K562 (cell line): ENCODE measurements at regions not wholly inside any gene's neighbourhood (a gene's known extent, or its start where the extent isn't known, plus 50 kb on each side); places are given as distances from the start of the nearest gene placed in this dataset.

Source experiments
- ATAC-seq: fragments of 200-7000 bp; cut with Tn5 transposase; 3 replicates; pipeline ENCODE4 v1.9.1; 2020; ENCODE audit warnings: moderate library complexity
- BruUV-seq: library from RNA; stranded (reverse); fragments of 400-500 nt; replicated peaks from 2 replicates; lab custom pipeline; 2021; lab: Mats Ljungman, UMichigan
- CTCF ChIA-PET: fragments of 300-600 bp; formaldehyde crosslinking; extraction: SDS; loops from one replicate; lab custom pipeline; 2021; ENCODE audit warnings: low intra/inter-chr PET ratio; lab: Yijun Ruan, JAX
- POLR2A ChIA-PET: fragments of 300-600, 350-650 bp; sonication (Branson Sonifier 250); formaldehyde crosslinking; extraction: SDS; loops from one replicate; lab custom pipeline; 2021; ENCODE audit warnings: antibody characterized with exemption, inconsistent platforms; lab: Yijun Ruan, JAX
- DNase-seq, 4 experiments: peaks; one replicate each; pipeline versions ENCODE4 v3.0.0 to v3.0.0-alpha.2; 2011 to 2018; ENCODE audit warnings: low spot score in 3 of 4, mixed read lengths in 3 of 4; ENCODE audit errors: extremely low read depth in 1 of 4
- FAIRE-seq: peaks from 2 replicates; lab custom pipeline; 2011; peaks lifted over from hg19 to GRCh38; lab: Jason Lieb, UNC
- H2AFZ ChIP-seq: 2 replicates; pipeline ENCODE4 v1.6.0; 2011; ENCODE audit warnings: low read depth, low read length, control low read depth, inconsistent platforms
- H3K27ac ChIP-seq: fragments of 200-600 bp; 3 replicates; pipeline ENCODE4 v1.8.0; 2011; ENCODE audit warnings: low read depth, mild to moderate bottlenecking, control low read depth, inconsistent platforms, low read length, moderate library complexity, mixed read lengths; ENCODE audit errors: extremely low read depth
- H3K27me3 ChIP-seq, 2 experiments: fragments of 300-600 bp in 1 of 2; 2 replicates in 1 of 2; 3 replicates in 1 of 2; pipeline versions ENCODE4 v1.6.0 to v1.8.0; 2011; ENCODE audit warnings: inconsistent platforms in 2 of 2, low read length in 2 of 2, mild to moderate bottlenecking in 1 of 2, mixed read lengths in 1 of 2, moderate library complexity in 1 of 2; ENCODE audit not compliant: control insufficient read depth in 2 of 2, insufficient read depth in 2 of 2
- H3K36me3 ChIP-seq: fragments of 300-600 bp; 3 replicates; pipeline ENCODE4 v1.8.0; 2011; ENCODE audit warnings: mild to moderate bottlenecking, low read length, inconsistent platforms; ENCODE audit not compliant: control insufficient read depth, insufficient read depth
- H3K4me1 ChIP-seq, 2 experiments: fragments of 200-600 bp in 1 of 2; replicated peaks in 1 of 2; 2 replicates in 1 of 2; 3 replicates in 1 of 2; pipeline versions ENCODE4 v1.5.1 to v1.8.0; 2011; ENCODE audit warnings: inconsistent platforms in 2 of 2, low read length in 2 of 2, mild to moderate bottlenecking in 1 of 2, mixed read lengths in 1 of 2, moderate library complexity in 1 of 2; ENCODE audit not compliant: control insufficient read depth in 2 of 2, insufficient read depth in 2 of 2
- H3K4me2 ChIP-seq: 2 replicates; pipeline ENCODE4 v1.6.1; 2011; ENCODE audit warnings: low read length, control low read depth, inconsistent platforms, mixed read lengths; ENCODE audit not compliant: insufficient read depth
- H3K4me3 ChIP-seq: fragments of 200-600 bp; sonication (generic), shearing (Covaris generic); 2 replicates; pipeline ENCODE4 v1.5.1; 2016; ENCODE audit warnings: control low read depth, inconsistent platforms
- H3K79me2 ChIP-seq: fragments of 200-600 bp; 3 replicates; pipeline ENCODE4 v1.8.0; 2011; ENCODE audit warnings: low read length, inconsistent platforms; ENCODE audit not compliant: control insufficient read depth, insufficient read depth
- H3K9ac ChIP-seq, 2 experiments: 2 replicates each; pipeline versions ENCODE4 v1.6.0 to v1.6.1; 2011; ENCODE audit warnings: low read depth in 2 of 2, low read length in 2 of 2, control low read depth in 1 of 2, inconsistent platforms in 1 of 2, mild to moderate bottlenecking in 1 of 2, mixed read lengths in 1 of 2; ENCODE audit not compliant: insufficient read depth in 1 of 2
- H3K9me1 ChIP-seq: one replicate; pipeline ENCODE4 v1.6.0; 2011; ENCODE audit warnings: inconsistent platforms, mild to moderate bottlenecking, low read length, moderate library complexity; ENCODE audit not compliant: control insufficient read depth, insufficient read depth
- H3K9me3 ChIP-seq: replicated peaks from 2 replicates; pipeline ENCODE4 v1.5.1; 2011; ENCODE audit warnings: low read depth, low read length, inconsistent platforms; ENCODE audit not compliant: control insufficient read depth, insufficient read depth
- H4K20me1 ChIP-seq: replicated peaks from 2 replicates; pipeline ENCODE4 v1.6.1; 2011; ENCODE audit warnings: low read length, inconsistent platforms, mixed read lengths; ENCODE audit not compliant: control insufficient read depth, insufficient read depth
- CBX3 ChIP-seq, 2 experiments: IDR thresholded peaks; 1 replicate in 1 of 2; 2 replicates in 1 of 2; pipeline ENCODE4 v1.6.1; 2012; ENCODE audit warnings: inconsistent platforms in 2 of 2, low read length in 2 of 2, borderline replicate concordance in 1 of 2, control low read depth in 1 of 2
- DPF2 ChIP-seq: fragments of 450-650 bp; IDR thresholded peaks from 2 replicates; pipeline ENCODE4 v1.6.1; 2016
- MCM3 ChIP-seq: fragments of 450-650 bp; IDR thresholded peaks from 2 replicates; pipeline ENCODE4 v1.6.1; 2016
- OTX1 ChIP-seq: fragments of 450-650 bp; formaldehyde crosslinking; IDR thresholded peaks from 2 replicates; pipeline ENCODE4 v1.4.0; 2022; ENCODE audit warnings: mild to moderate bottlenecking
- RBM25 ChIP-seq: fragments of 200-400 bp; formaldehyde crosslinking; IDR thresholded peaks from 2 replicates; pipeline ENCODE4 v1.6.1; 2018; ENCODE audit warnings: low read length, low read depth, moderate library complexity; ENCODE audit not compliant: severe bottlenecking
- WGBS: fragments of 100-300 bp; shearing (Covaris generic); methylation state at CpG from one replicate; pipeline ENCODE4 v1.1.6; 2016; ENCODE audit warnings: low coverage, mixed read lengths; ENCODE audit not compliant: insufficient coverage; ENCODE audit errors: missing lambda C conversion rate; 5-methylcytosine and 5-hydroxymethylcytosine counted together
- in situ Hi-C: fragments of 300-500 bp; cut with MboI; formaldehyde crosslinking; loops from 4 replicates; pipeline ENCODE4 v1.15.0; 2018; ENCODE audit warnings: inconsistent platforms, mixed read lengths
- intact Hi-C: fragments of 100-400 bp; cut with micrococcal nuclease; formaldehyde crosslinking; loops from 2 replicates; pipeline ENCODE4 v1.14.2; 2022
- TF ChIP-seq, protein P1 (sequence below): sonication (generic); formaldehyde crosslinking; IDR thresholded peaks from 2 replicates; pipeline ENCODE4 v1.8.1; 2022; ENCODE audit warnings: missing genetic modification reagents
- TF ChIP-seq, protein P2 (sequence below): sonication (generic); formaldehyde crosslinking; IDR thresholded peaks from 2 replicates; pipeline ENCODE4 v1.8.0; 2022; ENCODE audit warnings: missing genetic modification reagents, mild to moderate bottlenecking, borderline replicate concordance

DNA sequence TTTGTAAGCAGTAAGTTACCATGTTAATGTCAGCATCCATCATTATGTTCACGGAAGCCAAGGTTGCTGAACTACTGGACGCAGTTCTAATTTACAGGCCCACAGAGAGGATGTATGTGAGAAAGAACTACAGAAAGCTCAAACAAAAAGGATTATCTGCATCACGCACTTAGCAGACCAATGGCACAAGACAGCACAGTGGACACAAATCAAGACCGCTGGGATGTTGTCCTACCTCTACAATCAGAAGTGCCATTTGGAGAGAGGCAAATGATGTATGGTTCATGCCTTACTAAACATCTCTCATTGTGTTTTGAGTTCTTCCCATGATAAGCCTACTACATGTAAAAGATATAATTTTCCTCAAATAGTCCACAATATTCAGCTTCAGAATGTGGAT, 330.7 kb upstream of the CHAC2 start:
- in situ Hi-C loops, result no loop called here

DNA sequence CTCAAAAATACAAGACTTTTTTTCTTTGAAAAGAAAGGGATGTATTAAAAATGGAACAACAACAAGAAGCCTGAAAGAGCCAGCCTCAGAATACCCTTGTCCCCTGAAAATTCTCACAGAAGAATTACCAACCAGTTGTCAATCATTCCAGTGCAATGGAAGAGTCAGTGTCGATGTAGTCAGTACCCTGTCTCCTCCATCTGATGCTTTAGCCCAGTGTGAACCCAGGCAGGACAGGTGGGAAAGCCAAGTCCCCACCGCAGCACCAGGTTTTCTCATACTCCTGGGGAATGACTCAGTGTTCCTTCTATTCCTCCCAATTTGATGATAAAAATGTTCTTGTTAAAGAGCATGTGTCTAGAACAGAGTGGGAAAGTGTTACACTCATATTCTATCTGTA, 332.0 kb upstream of the CHAC2 start:
- no peaks in the 10 kb centered on the region for H3K27me3 ChIP-seq
- POLR2A ChIA-PET, result no interaction called here
- TF ChIP-seq, protein P1, sequence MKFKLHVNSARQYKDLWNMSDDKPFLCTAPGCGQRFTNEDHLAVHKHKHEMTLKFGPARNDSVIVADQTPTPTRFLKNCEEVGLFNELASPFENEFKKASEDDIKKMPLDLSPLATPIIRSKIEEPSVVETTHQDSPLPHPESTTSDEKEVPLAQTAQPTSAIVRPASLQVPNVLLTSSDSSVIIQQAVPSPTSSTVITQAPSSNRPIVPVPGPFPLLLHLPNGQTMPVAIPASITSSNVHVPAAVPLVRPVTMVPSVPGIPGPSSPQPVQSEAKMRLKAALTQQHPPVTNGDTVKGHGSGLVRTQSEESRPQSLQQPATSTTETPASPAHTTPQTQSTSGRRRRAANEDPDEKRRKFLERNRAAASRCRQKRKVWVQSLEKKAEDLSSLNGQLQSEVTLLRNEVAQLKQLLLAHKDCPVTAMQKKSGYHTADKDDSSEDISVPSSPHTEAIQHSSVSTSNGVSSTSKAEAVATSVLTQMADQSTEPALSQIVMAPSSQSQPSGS (CRISPR knock-in tag), result no peak
- no peak for TF ChIP-seq MCM3
- TF ChIP-seq, all 486 proteins: peak for 0
- H3K4me1 ChIP-seq, result no peaks in the 10 kb centered on the region
- H3K9me1 ChIP-seq, result no peaks in the 10 kb centered on the region
- H3K4me3 ChIP-seq, result no peak overlapping the region
- ATAC-seq (no peak), DNase-seq (no peak), FAIRE-seq (no peak)
- no peaks in the 10 kb centered on the region for H4K20me1 ChIP-seq
- CTCF ChIA-PET, result no interaction called here
- no peak overlapping the region for H2AFZ ChIP-seq
- in situ Hi-C loops (no loop called here), intact Hi-C loops (no loop called here)
- BruUV-seq, result no TSS peak
- H3K27ac ChIP-seq, result no peak overlapping the region
- 0% methylated on average over 2 of the region's 2 CpGs for WGBS
- H3K36me3 ChIP-seq, result no peaks in the 10 kb centered on the region
- H3K4me2 ChIP-seq, result no peak overlapping the region
- H3K9ac ChIP-seq, result no peak overlapping the region
- H3K9me3 ChIP-seq, result no peaks in the 10 kb centered on the region
- no peaks in the 10 kb centered on the region for H3K79me2 ChIP-seq

More for the DNA sequence above, 330.7 kb upstream of the CHAC2 start:
- no TSS peak for BruUV-seq
- no peaks in the 10 kb centered on the region for H3K36me3 ChIP-seq
- ATAC-seq (no peak), DNase-seq (no peak), FAIRE-seq (no peak)
- H3K79me2 ChIP-seq, result no peaks in the 10 kb centered on the region
- H3K27ac ChIP-seq, result no peak overlapping the region
- H3K4me1 ChIP-seq, result no peaks in the 10 kb centered on the region
- H4K20me1 ChIP-seq, result no peaks in the 10 kb centered on the region
- no peak overlapping the region for H3K4me2 ChIP-seq
- H3K9me3 ChIP-seq, result no peaks in the 10 kb centered on the region
- CTCF ChIA-PET, result no interaction called here
- no peak overlapping the region for H3K4me3 ChIP-seq
- TF ChIP-seq DPF2, result no peak
- TF ChIP-seq, protein P2, sequence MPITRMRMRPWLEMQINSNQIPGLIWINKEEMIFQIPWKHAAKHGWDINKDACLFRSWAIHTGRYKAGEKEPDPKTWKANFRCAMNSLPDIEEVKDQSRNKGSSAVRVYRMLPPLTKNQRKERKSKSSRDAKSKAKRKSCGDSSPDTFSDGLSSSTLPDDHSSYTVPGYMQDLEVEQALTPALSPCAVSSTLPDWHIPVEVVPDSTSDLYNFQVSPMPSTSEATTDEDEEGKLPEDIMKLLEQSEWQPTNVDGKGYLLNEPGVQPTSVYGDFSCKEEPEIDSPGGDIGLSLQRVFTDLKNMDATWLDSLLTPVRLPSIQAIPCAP (CRISPR knock-in tag), result no peak
- TF ChIP-seq CBX3 (IDR thresholded peaks at IDR 0.05; ENCODE audit: borderline replicate concordance in 1 of 2, low read length in 2 of 2), result no peak
- TF ChIP-seq OTX1, result no peak
- TF ChIP-seq RBM25, result no peak
- H3K9ac ChIP-seq, result no peak overlapping the region
- intact Hi-C loops, result no loop called here
- no peak overlapping the region for H2AFZ ChIP-seq
- no peaks in the 10 kb centered on the region for H3K27me3 ChIP-seq
- POLR2A ChIA-PET, result no interaction called here
- H3K9me1 ChIP-seq, result no peaks in the 10 kb centered on the region
- 4% methylated on average over 4 of the region's 4 CpGs for WGBS
